Coronary artery (tissue), 2 donors: ENCODE measurements at regions not wholly inside any gene's neighbourhood (a gene's known extent, or its start where the extent isn't known, plus 50 kb on each side); places are given as distances from the start of the nearest gene placed in this dataset.
"Not testable (repeated sequence)": the region's sequence is repeated elsewhere in the genome, so short reads cannot be mapped to it uniquely, and the experiment has no call there.

Source experiments
- DNase-seq: peaks from one replicate; pipeline ENCODE4 v3.0.0-alpha.2; 2017; ENCODE audit warnings: low spot score
- H3K27ac ChIP-seq, 2 donors: fragments of 200-600 bp; sonication (generic); one replicate each; pipeline ENCODE4 v1.5.1; 2016 to 2019
- H3K4me3 ChIP-seq: fragments of 200-600 bp; sonication (generic); 2 replicates; pipeline ENCODE4 v1.5.1; 2016; ENCODE audit warnings: mild to moderate bottlenecking, moderate library complexity
- CTCF ChIP-seq: fragments of 200-600 bp; sonication (generic); IDR thresholded peaks from one replicate; pipeline ENCODE4 v1.5.1; 2019; ENCODE audit warnings: antibody characterized with exemption

GRCh38 chr12:58313091-58313855, 371.9 kb downstream of the ATP23 start:
- no peak for DNase-seq
- Histone ChIP-seq H3K4me3 (no peak overlapping the region), H3K27ac (no peak overlapping the region)
- TF ChIP-seq CTCF, result no peak

- Histone ChIP-seq H3K4me3 (no peak overlapping the region), H3K27ac (no peak overlapping the region)
- DNase-seq, result no peak
- no peak for TF ChIP-seq CTCF
Observed at GRCh38 chr12:58314610-58315009, 373.2 kb downstream of the ATP23 start.

- TF ChIP-seq CTCF, result no peak
- Histone ChIP-seq H3K27ac (no peak overlapping the region), H3K4me3 (no peak overlapping the region)
- DNase-seq, result no peak
Observed at GRCh38 chr12:58316926-58317325, 375.6 kb downstream of the ATP23 start.

- no peak for DNase-seq
- Histone ChIP-seq H3K27ac (no peak overlapping the region), H3K4me3 (no peak overlapping the region)
- TF ChIP-seq CTCF, result no peak
Observed at GRCh38 chr12:58321414-58321813, 380.0 kb downstream of the ATP23 start.

- no peak for TF ChIP-seq CTCF
- no peak for DNase-seq
Observed at GRCh38 chr12:58323676-58324075, 382.3 kb downstream of the ATP23 start.

GRCh38 chr12:58325561-58325960, 384.2 kb downstream of the ATP23 start:
- Histone ChIP-seq H3K4me3 (no peak overlapping the region), H3K27ac (no peak overlapping the region)
- no peak for DNase-seq
- TF ChIP-seq CTCF, result no peak

More at GRCh38 chr12:58323676-58324075, 382.3 kb downstream of the ATP23 start:
- Histone ChIP-seq H3K27ac (no peak overlapping the region), H3K4me3 (no peak overlapping the region)

- TF ChIP-seq CTCF, result no peak
- no peak overlapping the region for H3K27ac ChIP-seq
- H3K4me3 ChIP-seq, result no peak overlapping the region
- DNase-seq, result no peak
Observed at GRCh38 chr12:58326534-58326933, 385.2 kb downstream of the ATP23 start.

GRCh38 chr12:58336581-58337242, 395.3 kb downstream of the ATP23 start:
- not testable (repeated sequence) for H3K4me3 ChIP-seq, H3K27ac ChIP-seq, DNase-seq

GRCh38 chr12:58337539-58337938, 396.2 kb downstream of the ATP23 start:
- H3K4me3 ChIP-seq, DNase-seq, H3K27ac ChIP-seq: not testable (repeated sequence)
